ENCODE measurements at regions not wholly inside any gene's neighbourhood (a gene's known extent, or its start where the extent isn't known, plus 50 kb on each side); places are given as distances from the start of the nearest gene placed in this dataset.

DNA sequence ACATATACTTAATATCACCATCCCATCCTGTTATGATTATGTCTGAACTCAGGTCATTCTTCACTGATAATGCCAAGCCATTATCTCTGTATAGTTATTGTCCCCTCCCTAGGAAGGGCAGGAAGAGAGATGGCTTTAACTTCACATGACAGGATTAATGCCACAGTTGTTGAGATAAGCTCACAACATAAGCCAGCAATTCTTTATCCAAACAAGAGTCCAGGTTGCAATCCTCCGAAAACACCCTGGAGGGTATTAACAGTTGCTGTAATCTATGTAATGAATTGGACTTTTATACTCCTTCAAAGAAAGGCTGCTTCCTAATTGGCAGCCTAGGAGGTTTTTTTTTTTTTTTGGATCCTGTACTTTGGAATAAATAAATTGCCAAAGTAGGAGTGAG lies 779.4 kb downstream of the SEMA5A start:
- TF ChIP-seq, protein P1, sequence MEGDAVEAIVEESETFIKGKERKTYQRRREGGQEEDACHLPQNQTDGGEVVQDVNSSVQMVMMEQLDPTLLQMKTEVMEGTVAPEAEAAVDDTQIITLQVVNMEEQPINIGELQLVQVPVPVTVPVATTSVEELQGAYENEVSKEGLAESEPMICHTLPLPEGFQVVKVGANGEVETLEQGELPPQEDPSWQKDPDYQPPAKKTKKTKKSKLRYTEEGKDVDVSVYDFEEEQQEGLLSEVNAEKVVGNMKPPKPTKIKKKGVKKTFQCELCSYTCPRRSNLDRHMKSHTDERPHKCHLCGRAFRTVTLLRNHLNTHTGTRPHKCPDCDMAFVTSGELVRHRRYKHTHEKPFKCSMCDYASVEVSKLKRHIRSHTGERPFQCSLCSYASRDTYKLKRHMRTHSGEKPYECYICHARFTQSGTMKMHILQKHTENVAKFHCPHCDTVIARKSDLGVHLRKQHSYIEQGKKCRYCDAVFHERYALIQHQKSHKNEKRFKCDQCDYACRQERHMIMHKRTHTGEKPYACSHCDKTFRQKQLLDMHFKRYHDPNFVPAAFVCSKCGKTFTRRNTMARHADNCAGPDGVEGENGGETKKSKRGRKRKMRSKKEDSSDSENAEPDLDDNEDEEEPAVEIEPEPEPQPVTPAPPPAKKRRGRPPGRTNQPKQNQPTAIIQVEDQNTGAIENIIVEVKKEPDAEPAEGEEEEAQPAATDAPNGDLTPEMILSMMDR (IDR thresholded peaks at IDR 0.05; ENCODE audit: low read length) = no peak
- TF ChIP-seq EZH2 (IDR thresholded peaks at IDR 0.05; ENCODE audit: borderline replicate concordance, low read length) = no peak

Measured in OCI-LY1 (cell line).